RWPE1 (cell line): ENCODE measurements at regions not wholly inside any gene's neighbourhood (a gene's known extent, or its start where the extent isn't known, plus 50 kb on each side); places are given as distances from the start of the nearest gene placed in this dataset.

ENCODE experiments used
- CTCF ChIA-PET: fragments of 350-600 bp; sonication (Branson Sonifier 250); formaldehyde crosslinking; extraction: SDS; loops from one replicate; lab custom pipeline; 2021; lab: Yijun Ruan, JAX
- POLR2A ChIA-PET: fragments of 400-600 bp; formaldehyde crosslinking; extraction: SDS; loops from one replicate; lab custom pipeline; 2020; ENCODE audit warnings: antibody characterized with exemption; ENCODE audit not compliant: low non-redundant PET; lab: Yijun Ruan, JAX
- DNase-seq: peaks from one replicate; pipeline ENCODE4 v3.0.0; 2012; ENCODE audit warnings: low spot score
- H3K27ac ChIP-seq: fragments of 450-650 bp; 2 replicates; pipeline ENCODE4 v1.5.1; 2017
- TF ChIP-seq, protein P1 (sequence below): fragments of 450-650 bp; conservative IDR thresholded peaks from 2 replicates; pipeline ENCODE4 v1.5.1; 2017; ENCODE audit warnings: low read depth, mild to moderate bottlenecking

DNA sequence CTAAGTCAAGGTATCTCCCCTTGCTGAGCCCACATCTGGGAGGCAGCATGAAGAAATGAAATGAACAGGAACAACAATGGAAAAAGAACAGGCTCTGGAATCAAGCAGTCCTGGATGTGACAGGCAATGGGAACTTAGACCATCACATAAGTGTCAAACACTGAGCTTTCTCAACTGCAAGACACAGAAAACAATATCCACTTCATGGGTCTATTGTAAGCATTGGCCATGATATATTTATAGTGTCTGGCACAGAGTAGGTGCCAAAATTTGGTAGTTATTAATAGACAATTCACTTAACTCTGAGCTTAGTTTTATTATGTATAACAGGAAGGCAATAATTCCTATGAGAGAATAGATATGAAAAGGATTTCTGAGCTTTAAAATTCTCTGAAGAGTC lies 64.1 kb upstream of the ATP1B1 start:
- ChIA-PET POLR2A (no interaction called here), CTCF (interaction anchor here (0.6 kb wide), 1 partner anchor 977 kb away, joined by 3 read pairs; no protein-coding TSS in a partner anchor)
- DNase-seq, result no peak
- no peak overlapping the region for H3K27ac ChIP-seq
- TF ChIP-seq, protein P1, sequence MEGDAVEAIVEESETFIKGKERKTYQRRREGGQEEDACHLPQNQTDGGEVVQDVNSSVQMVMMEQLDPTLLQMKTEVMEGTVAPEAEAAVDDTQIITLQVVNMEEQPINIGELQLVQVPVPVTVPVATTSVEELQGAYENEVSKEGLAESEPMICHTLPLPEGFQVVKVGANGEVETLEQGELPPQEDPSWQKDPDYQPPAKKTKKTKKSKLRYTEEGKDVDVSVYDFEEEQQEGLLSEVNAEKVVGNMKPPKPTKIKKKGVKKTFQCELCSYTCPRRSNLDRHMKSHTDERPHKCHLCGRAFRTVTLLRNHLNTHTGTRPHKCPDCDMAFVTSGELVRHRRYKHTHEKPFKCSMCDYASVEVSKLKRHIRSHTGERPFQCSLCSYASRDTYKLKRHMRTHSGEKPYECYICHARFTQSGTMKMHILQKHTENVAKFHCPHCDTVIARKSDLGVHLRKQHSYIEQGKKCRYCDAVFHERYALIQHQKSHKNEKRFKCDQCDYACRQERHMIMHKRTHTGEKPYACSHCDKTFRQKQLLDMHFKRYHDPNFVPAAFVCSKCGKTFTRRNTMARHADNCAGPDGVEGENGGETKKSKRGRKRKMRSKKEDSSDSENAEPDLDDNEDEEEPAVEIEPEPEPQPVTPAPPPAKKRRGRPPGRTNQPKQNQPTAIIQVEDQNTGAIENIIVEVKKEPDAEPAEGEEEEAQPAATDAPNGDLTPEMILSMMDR, result no peak

DNA sequence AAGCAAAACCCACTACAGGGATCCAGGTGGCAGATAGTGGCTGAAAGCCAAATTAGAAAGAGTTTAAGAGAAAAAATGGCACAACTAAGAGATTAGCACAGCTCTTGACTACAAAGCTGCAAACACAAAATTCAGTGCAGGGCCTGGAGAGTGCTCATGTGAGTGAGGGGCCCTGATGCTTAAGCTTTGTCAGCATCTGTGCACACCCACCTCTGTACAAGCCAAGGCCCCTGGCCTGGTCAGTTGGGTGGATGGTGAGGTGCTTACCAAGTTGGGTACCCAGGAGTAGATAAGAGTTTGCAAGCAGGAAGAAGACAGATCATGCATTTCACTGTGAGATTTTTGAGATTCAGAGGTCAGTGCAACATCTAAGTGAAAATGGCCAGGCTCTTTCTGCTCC lies 62.7 kb upstream of the ATP1B1 start:
- no peak overlapping the region for H3K27ac ChIP-seq
- no peak for DNase-seq
- ChIA-PET CTCF (no interaction called here), POLR2A (no interaction called here)
- TF ChIP-seq, protein P1, result no peak

DNA sequence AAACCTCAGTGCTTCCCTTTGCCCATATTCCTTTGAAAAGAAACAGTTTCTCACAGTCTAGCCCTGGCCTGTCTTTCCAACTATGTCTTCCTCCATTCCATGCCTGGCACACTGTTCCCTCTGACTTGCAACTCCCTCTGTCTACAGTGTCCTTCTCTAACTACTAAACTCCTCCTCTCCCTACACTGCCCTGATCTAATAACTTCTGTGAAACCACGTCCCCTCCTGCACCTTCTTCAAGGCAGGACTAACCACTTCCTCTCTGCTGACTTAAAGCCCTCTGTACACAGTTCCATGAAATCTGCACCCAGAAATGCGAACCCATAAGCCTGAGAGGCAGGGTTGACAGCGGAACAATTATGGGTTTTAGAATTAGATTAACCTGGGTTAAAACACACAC lies 62.2 kb upstream of the ATP1B1 start:
- POLR2A ChIA-PET, result no interaction called here

DNA sequence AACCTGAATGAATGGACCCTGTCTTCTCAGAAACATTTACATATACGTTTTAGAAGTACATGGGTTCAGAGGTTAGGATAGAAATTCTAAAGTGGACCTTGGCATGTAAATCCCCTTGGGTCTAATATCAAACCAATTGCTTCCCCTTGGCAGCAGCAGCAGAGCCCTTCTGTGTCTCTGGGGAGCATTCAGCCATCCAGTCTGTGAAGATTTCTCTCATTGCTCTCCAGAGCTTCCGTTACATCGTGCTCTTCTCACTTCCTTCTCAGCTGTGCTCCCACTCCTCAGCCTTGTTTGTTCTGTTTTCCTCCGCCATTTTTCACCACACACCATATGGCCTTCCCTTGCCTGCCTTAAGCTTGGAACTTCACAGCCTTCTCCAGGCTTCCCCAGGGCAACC lies 61.5 kb upstream of the ATP1B1 start:
- H3K27ac ChIP-seq, result no peak overlapping the region
- POLR2A ChIA-PET, result no interaction called here
- no peak for DNase-seq
- CTCF ChIA-PET, result interaction anchor here (0.6 kb wide), 1 partner anchor 42 kb away, joined by 3 read pairs; no protein-coding TSS in a partner anchor
- TF ChIP-seq, protein P1, result no peak

More for the DNA sequence above, 62.2 kb upstream of the ATP1B1 start:
- DNase-seq, result no peak
- no peak overlapping the region for H3K27ac ChIP-seq
- CTCF ChIA-PET, result no interaction called here
- TF ChIP-seq, protein P1, result no peak

DNA sequence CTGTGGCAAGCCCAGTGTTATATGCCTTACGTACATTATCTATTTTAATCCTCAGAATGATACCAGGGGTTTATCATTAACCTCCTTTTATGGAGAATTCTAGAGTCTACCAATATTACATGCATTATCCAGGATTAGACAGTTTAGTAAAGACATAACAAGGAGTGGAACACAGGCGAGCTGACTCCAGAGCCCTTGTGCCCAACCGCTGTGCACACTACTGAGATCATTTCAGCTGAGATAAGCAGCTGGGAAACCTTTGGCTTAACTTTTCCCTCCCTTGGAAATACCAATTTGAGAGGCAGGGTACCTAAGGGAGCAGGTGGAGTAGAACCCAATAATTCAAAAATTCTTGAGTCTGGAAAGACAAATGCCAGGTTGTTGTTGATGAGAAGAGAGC lies 59.8 kb upstream of the ATP1B1 start:
- TF ChIP-seq, protein P1, result no peak
- ChIA-PET CTCF (no interaction called here), POLR2A (no interaction called here)
- H3K27ac ChIP-seq, result no peak overlapping the region
- DNase-seq, result no peak

DNA sequence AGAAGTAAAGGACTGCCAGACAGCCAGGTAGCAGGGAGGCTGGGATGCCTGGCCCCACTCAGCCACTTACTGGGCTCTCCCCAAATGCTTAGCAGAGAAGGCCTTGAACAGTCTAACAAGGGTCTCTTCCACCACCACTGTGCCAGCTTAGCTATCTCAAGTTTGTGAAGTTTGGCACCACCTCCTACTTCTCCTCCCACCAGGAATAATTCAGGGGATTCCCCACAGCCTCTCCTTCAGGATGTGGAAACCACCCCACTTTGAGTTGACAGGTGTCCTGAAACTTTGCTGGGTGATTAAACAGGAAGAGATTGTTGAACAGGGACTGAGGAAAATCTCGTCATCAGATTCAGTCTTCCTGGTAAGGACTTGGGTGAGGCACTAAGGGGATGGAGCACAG lies 59.4 kb upstream of the ATP1B1 start:
- no peak overlapping the region for H3K27ac ChIP-seq
- ChIA-PET CTCF (no interaction called here), POLR2A (no interaction called here)
- no peak for DNase-seq
- TF ChIP-seq, protein P1, result no peak
